ENCODE measurements at regions not wholly inside any gene's neighbourhood (a gene's known extent, or its start where the extent isn't known, plus 50 kb on each side); places are given as distances from the start of the nearest gene placed in this dataset.

GRCh38 chr6:14290772-14291330 is 173.3 kb downstream of the CD83 start (continued):
- TF ChIP-seq ZNF362 (CRISPR knock-in tag; IDR thresholded peaks at IDR 0.05; ENCODE audit: borderline replicate concordance) (no peak), ZNF280D (CRISPR knock-in tag; IDR thresholded peaks at IDR 0.05) (no peak), ZNF546 (CRISPR knock-in tag; conservative IDR thresholded peaks at IDR 0.05) (no peak), DBP (CRISPR knock-in tag; IDR thresholded peaks at IDR 0.05; ENCODE audit: not compliant biosample characterization) (no peak), ZNF354B (CRISPR knock-in tag; IDR thresholded peaks at IDR 0.05) (no peak)

GRCh38 chr6:14291331-14291730 is 173.8 kb downstream of the CD83 start:
- FAIRE-seq (no peak), DNase-seq (ENCODE audit: low spot score) (no peak), ATAC-seq (no peak)
- ChIA-PET POLR2A (no interaction called here), CTCF (ENCODE audit: low intra/inter-chr PET ratio, low total read pairs) (no interaction called here)
- Histone ChIP-seq H3K27me3 (ENCODE audit: control insufficient read depth in 1 of 2, insufficient read depth in 2 of 2, low read length in 2 of 2) (0 out of 5 replicates have a peak, but pooled peaks cover 0 to 2% of the 10 kb centered on the region in 2 experiments), H3K4me3 (replicated peaks in 1 of 3; ENCODE audit: insufficient read depth in 1 of 3, low read depth in 2 of 3, low read length in 3 of 3) (no peak overlapping the region), H3K9me3 (ENCODE audit: low read length) (no peaks in the 10 kb centered on the region), H2AFZ (ENCODE audit: low read length) (no peak overlapping the region), H3K4me1 (ENCODE audit: insufficient read depth, low read length) (no peaks in the 10 kb centered on the region), H3K4me2 (ENCODE audit: low read depth, low read length) (no peak overlapping the region), H4K20me1 (ENCODE audit: insufficient read depth, low read length) (no peaks in the 10 kb centered on the region), H3K36me3 (replicated peaks in 1 of 2; ENCODE audit: control insufficient read depth in 1 of 2, insufficient read depth in 2 of 2, low read length in 2 of 2) (no peaks in the 10 kb centered on the region), H3K9ac (ENCODE audit: insufficient read depth, low read depth, low read length) (no peak overlapping the region), H3K27ac (ENCODE audit: extremely low read length, insufficient read depth, low read length) (no peak overlapping the region), H3K79me2 (ENCODE audit: insufficient read depth, low read length) (no peaks in the 10 kb centered on the region)
- in situ Hi-C loops (cut with HindIII; ENCODE audit: extremely low pct_ligation_motif_present, low pct_unique_long_range_greater_than_20kb) (no loop called here), intact Hi-C loops (cut with micrococcal nuclease; ENCODE audit: unreplicated experiment) (no loop called here)
- TF ChIP-seq ZFP36 (IDR thresholded peaks at IDR 0.05; ENCODE audit: borderline replicate concordance, low read depth, low read length, partially characterized antibody) (no peak), KDM5A (IDR thresholded peaks at IDR 0.05; ENCODE audit: borderline replicate concordance, low read length) (no peak), ZSCAN22 (CRISPR knock-in tag; IDR thresholded peaks at IDR 0.05) (no peak), ZNF672 (CRISPR knock-in tag; IDR thresholded peaks at IDR 0.05) (no peak), JARID2 (CRISPR knock-in tag; IDR thresholded peaks at IDR 0.05; ENCODE audit: insufficient replicate concordance) (no peak), MXD3 (CRISPR knock-in tag; IDR thresholded peaks at IDR 0.05) (no peak), AFF4 (CRISPR knock-in tag; IDR thresholded peaks at IDR 0.05) (no peak)
- 13% methylated on average over 3 of the region's 3 CpGs for WGBS (ENCODE audit: low lambda C conversion rate)
- BruUV-seq (replicated peaks) = no TSS peak

Data from HepG2 (cell line).